WI38 (cell line): ENCODE measurements at regions not wholly inside any gene's neighbourhood (a gene's known extent, or its start where the extent isn't known, plus 50 kb on each side); places are given as distances from the start of the nearest gene placed in this dataset.
"Not testable (repeated sequence)": the region's sequence is repeated elsewhere in the genome, so short reads cannot be mapped to it uniquely, and the experiment has no call there.

ENCODE experiments used
- H3K4me3 ChIP-seq: 2 replicates; pipeline ENCODE4 v1.5.1; 2011; ENCODE audit warnings: low read depth, mild to moderate bottlenecking, control low read depth, low read length
- TF ChIP-seq, protein P1 (sequence below): IDR thresholded peaks from 2 replicates; pipeline ENCODE4 v1.5.1; 2012; ENCODE audit warnings: low read depth, mild to moderate bottlenecking, control low read depth, low read length

DNA sequence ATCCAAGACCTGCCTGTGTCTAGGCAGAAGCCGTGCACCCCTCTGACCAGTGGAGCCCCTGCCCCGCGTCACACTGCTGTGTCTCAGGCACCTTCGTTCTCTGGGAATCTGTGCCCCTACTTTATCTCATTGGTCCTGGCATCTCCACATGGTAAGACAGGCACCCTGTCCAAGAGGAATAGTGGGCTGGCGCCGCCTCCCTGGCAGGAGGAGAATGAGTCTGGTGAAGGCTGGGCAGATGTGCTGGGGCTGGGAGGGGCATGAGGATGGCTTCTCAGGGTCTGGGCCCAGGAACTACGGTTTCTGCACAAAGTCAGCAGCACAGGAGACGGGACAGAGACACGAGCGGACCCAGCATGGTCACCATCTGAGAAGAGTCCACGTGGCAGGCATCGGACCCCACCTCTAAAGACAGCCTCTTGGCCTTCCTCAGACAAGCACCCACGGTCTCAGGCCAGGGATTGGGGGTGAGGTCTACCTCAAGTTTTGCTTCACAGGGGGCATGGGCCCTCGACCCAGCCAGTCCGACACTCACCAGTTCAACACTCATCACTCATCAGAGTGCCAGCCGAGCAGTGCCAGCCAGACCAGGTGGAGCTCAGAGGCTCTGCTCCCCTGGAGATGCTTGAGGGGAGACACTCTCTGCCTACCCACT lies 306.7 kb downstream of the ADGRD1 start:
- H3K4me3 ChIP-seq = no peak overlapping the region
- TF ChIP-seq, protein P1, sequence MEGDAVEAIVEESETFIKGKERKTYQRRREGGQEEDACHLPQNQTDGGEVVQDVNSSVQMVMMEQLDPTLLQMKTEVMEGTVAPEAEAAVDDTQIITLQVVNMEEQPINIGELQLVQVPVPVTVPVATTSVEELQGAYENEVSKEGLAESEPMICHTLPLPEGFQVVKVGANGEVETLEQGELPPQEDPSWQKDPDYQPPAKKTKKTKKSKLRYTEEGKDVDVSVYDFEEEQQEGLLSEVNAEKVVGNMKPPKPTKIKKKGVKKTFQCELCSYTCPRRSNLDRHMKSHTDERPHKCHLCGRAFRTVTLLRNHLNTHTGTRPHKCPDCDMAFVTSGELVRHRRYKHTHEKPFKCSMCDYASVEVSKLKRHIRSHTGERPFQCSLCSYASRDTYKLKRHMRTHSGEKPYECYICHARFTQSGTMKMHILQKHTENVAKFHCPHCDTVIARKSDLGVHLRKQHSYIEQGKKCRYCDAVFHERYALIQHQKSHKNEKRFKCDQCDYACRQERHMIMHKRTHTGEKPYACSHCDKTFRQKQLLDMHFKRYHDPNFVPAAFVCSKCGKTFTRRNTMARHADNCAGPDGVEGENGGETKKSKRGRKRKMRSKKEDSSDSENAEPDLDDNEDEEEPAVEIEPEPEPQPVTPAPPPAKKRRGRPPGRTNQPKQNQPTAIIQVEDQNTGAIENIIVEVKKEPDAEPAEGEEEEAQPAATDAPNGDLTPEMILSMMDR = no peak

DNA sequence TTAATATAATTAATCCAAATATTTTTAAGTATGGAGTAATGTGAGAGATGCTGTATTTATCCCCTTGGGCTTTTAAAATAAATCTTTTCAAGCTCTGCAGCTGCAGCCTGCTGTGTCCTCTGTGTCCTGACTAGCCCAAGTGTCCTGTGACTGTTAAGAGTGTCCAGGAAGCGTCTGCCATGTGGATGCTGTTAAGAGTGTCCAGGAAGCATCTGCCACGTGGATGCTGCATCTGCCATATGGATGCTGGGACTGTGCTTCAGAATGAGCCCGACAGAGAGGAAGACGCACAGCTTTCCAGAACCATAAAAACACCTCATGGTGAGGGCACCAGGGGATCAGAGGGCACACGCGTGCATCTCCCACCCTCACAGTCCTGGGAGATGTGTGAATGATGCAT lies 307.2 kb downstream of the ADGRD1 start:
- TF ChIP-seq, protein P1 = no peak
- H3K4me3 ChIP-seq = no peak overlapping the region

DNA sequence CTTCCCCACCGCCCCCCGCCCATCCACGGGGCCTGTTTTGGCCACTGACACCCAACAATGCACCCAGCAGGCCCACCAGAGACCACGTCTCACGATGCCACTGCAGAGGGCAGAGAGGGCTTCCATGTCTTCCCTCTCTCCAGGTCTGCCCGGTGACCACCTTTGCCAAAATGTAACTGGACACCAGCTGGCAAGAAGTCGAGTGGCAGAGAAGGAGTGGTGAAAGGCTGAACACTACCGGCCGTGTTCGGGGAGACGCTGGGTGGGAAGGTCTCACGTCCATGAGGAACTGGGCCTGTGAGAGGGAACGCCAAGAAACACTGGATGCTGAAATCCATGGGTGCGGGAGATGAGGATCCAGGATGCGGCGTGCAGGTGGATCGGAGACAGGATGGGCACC lies 308.2 kb downstream of the ADGRD1 start:
- TF ChIP-seq, protein P1 = no peak
- H3K4me3 ChIP-seq = no peak overlapping the region

- H3K4me3 ChIP-seq = no peak overlapping the region
- TF ChIP-seq, protein P1 = no peak
Measured at GRCh38 chr12:131263626-131264025, 309.9 kb downstream of the ADGRD1 start.

GRCh38 chr12:131264635-131265034 lies 310.9 kb downstream of the ADGRD1 start:
- no peak overlapping the region for H3K4me3 ChIP-seq
- TF ChIP-seq, protein P1 = no peak

- no peak overlapping the region for H3K4me3 ChIP-seq
- TF ChIP-seq, protein P1 = no peak
Measured at GRCh38 chr12:131266591-131267467, 313.1 kb downstream of the ADGRD1 start.

DNA sequence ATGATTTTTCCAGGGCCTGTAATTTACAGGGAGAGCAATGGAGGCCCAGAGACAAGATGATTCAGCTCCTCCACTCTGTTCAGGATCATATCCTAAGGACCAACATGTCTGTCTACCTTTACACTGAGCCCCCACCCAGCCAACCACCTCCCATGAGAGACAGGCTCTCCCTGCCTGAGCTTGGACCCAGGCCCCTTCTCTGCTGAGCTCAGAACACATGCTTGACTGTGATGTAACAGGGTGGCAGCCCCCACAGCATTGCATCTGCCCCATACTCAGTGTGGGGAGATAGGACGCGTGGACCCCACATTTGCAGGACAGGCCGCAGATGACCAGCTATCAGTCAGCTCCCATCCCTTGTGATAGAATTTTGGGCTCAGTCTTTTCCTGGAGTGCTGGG lies 313.9 kb downstream of the ADGRD1 start:
- TF ChIP-seq, protein P1 = no peak
- no peak overlapping the region for H3K4me3 ChIP-seq

DNA sequence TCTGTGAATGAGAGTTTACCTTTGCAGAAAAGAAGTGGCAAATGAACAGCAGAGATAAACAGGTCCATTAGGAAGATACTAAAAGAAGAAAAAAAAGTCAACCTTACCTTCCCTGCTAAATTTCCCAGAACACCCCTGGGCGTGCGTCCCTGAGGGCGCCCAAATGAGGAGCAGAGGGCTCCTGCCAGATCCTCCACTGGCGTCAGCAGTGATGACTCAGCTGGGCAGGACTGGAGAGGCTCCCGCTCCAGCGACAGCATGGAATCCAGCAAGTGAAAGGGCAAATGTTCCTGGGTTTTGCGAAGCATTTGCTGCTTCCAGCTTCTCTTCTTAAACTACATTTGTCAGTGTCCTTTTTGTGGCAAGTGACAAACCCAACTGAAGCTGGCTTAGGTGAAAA lies 314.4 kb downstream of the ADGRD1 start:
- H3K4me3 ChIP-seq = not testable (repeated sequence)

DNA sequence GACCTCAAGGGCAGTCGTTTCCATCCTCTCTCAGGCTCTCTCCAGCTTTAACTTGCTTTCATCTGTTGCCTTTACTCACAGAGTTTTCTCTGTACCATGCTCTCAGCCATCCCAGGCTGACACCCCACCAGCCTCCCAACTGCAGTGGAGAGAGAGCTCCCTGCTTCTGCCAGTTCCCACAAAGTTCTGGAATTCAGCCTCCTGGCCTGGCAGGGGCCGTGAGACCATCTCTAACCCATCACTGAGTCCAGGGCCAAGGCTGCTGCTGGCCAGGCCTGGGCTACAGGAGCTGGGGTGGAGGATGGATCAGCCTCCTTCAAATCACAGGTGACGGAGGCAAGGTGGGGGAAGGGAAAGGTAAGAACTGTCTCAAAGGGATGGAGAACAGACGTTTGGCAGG lies 314.9 kb downstream of the ADGRD1 start:
- not testable (repeated sequence) for H3K4me3 ChIP-seq
